NCI-H1694 treated with DMSO at 0.1 percent for 48 hours (cell line): ENCODE measurements at regions not wholly inside any gene's neighbourhood (a gene's known extent, or its start where the extent isn't known, plus 50 kb on each side); places are given as distances from the start of the nearest gene placed in this dataset.

Source experiments
- DNase-seq: peaks from one replicate; lab custom pipeline; 2025; lab: John Stamatoyannopoulos, UW

GRCh38 chr9:89905606-89906338, 301.0 kb downstream of the GADD45G start:
- DNase-seq: no peak

GRCh38 chr9:89911721-89912604, 307.2 kb downstream of the GADD45G start:
- no peak for DNase-seq

GRCh38 chr9:89912605-89912953, 307.8 kb downstream of the GADD45G start:
- no peak for DNase-seq

GRCh38 chr9:89915187-89915586, 310.4 kb downstream of the GADD45G start:
- DNase-seq: no peak

GRCh38 chr9:89916001-89916597, 311.3 kb downstream of the GADD45G start:
- no peak for DNase-seq

- no peak for DNase-seq
Measured at GRCh38 chr9:89917861-89918260, 313.0 kb downstream of the GADD45G start.

GRCh38 chr9:89919171-89919681, 314.4 kb downstream of the GADD45G start:
- peak; percentile 57 for DNase-seq

GRCh38 chr9:89920131-89920530, 315.3 kb downstream of the GADD45G start:
- DNase-seq: no peak

- no peak for DNase-seq
Measured at GRCh38 chr9:89920951-89921350, 316.1 kb downstream of the GADD45G start.

GRCh38 chr9:89922099-89922498, 317.3 kb downstream of the GADD45G start:
- DNase-seq: no peak

- DNase-seq: no peak
Measured at GRCh38 chr9:89923174-89923573, 318.4 kb downstream of the GADD45G start.

GRCh38 chr9:89923961-89924504, 319.2 kb downstream of the GADD45G start:
- no peak for DNase-seq

- DNase-seq: no peak
Measured at GRCh38 chr9:89924611-89925010, 319.8 kb downstream of the GADD45G start.

GRCh38 chr9:89926167-89926566, 321.4 kb downstream of the GADD45G start:
- DNase-seq: no peak

- DNase-seq: no peak
Measured at GRCh38 chr9:89926691-89927220, 321.9 kb downstream of the GADD45G start.

GRCh38 chr9:89928106-89928505, 323.3 kb downstream of the GADD45G start:
- DNase-seq: no peak

- DNase-seq: no peak
Measured at GRCh38 chr9:89928521-89929275, 323.9 kb downstream of the GADD45G start.

- DNase-seq: no peak
Measured at GRCh38 chr9:89929315-89929672, 324.5 kb downstream of the GADD45G start.

GRCh38 chr9:89929673-89930480, 325.1 kb downstream of the GADD45G start:
- no peak for DNase-seq

GRCh38 chr9:89933578-89933977, 328.8 kb downstream of the GADD45G start:
- DNase-seq: no peak

- no peak for DNase-seq
Measured at GRCh38 chr9:89935115-89935514, 330.3 kb downstream of the GADD45G start.
